ENCODE measurements at regions not wholly inside any gene's neighbourhood (a gene's known extent, or its start where the extent isn't known, plus 50 kb on each side); places are given as distances from the start of the nearest gene placed in this dataset.

DNA sequence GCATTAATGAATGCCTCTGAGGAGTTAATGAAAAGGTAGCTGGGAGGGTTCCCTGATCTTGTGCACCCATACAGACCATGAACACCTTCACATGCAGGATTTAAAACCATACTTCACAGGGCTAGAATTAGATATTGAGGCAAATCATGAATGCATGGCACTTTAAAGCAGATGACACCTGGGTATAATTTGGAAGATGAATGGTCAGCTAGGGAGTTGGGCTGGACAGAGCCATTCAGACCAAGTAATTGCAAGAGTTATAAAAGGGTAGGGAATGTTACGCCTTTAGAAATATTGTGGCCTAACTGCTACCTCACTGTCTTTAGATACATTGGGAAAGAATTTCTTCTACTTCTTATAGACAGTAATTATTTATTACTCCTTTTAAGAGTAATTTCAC is 89.1 kb upstream of the ZNF827 start:
- H2BK5ac ChIP-seq (ENCODE audit: low read depth, low read length) = no peak overlapping the region
- DNase-seq (ENCODE audit: low read depth in 1 of 2, low spot score in 2 of 2) (no peak), FAIRE-seq (no peak)
- H3K9ac ChIP-seq (replicated peaks in 1 of 4; ENCODE audit: extremely low read depth in 1 of 4, low read depth in 3 of 4, low read length in 3 of 4) = no peak overlapping the region
- CTCF ChIA-PET (ENCODE audit: partially characterized antibody) = interaction anchor here (0.6 kb wide), 1 partner anchor 67 kb away, joined by 3 read pairs; no protein-coding TSS in a partner anchor
- no peak overlapping the region for H3K4ac ChIP-seq (replicated peaks; ENCODE audit: insufficient read length, low read depth, low read length)
- no peaks in the 10 kb centered on the region; the same call in 1 of the 2 replicates for H3K23me2 ChIP-seq (ENCODE audit: low read depth, low read length)
- POLR2A ChIA-PET (ENCODE audit: partially characterized antibody) = no interaction called here
- peaks cover 0 to 6% (median 2%) of the 10 kb centered on the region in 4 experiments; a peak in 4 of 7 replicates for H3K4me1 ChIP-seq (replicated peaks in 1 of 4; ENCODE audit: control insufficient read depth in 3 of 4, insufficient read depth in 4 of 4, low read length in 3 of 4)
- H3K18ac ChIP-seq (ENCODE audit: extremely low read depth, low read length) = no peak overlapping the region
- no peak overlapping the region for H3K56ac ChIP-seq (replicated peaks; ENCODE audit: insufficient read length, low read depth, low read length)
- H3K36me3 ChIP-seq (ENCODE audit: control insufficient read depth in 2 of 4, insufficient read depth in 4 of 4, low read length in 3 of 4) = no peaks in the 10 kb centered on the region; a peak in 1 of 8 replicates
- no peaks in the 10 kb centered on the region for H3K27me3 ChIP-seq (replicated peaks in 1 of 4; ENCODE audit: control insufficient read depth in 3 of 4, extremely low read depth in 1 of 4, insufficient read depth in 3 of 4, low read length in 3 of 4)
- H3K79me1 ChIP-seq (ENCODE audit: low read depth, low read length) = no peaks in the 10 kb centered on the region
- H2BK120ac ChIP-seq (replicated peaks; ENCODE audit: low read depth, low read length) = no peak overlapping the region
- no peak overlapping the region for H4K8ac ChIP-seq (ENCODE audit: extremely low read depth, insufficient read depth, low read length)
- H2BK12ac ChIP-seq (ENCODE audit: low read depth, low read length) = no peak overlapping the region
- H2BK15ac ChIP-seq (ENCODE audit: low read length) = no peak overlapping the region
- H3K4me3 ChIP-seq (ENCODE audit: extremely low read depth in 1 of 4, insufficient read depth in 2 of 4, low read depth in 3 of 4, low read length in 4 of 4) = no peak overlapping the region
- no peaks in the 10 kb centered on the region for H3K79me2 ChIP-seq (ENCODE audit: control insufficient read depth in 1 of 2, insufficient read depth in 2 of 2, low read length in 2 of 2)
- no peak overlapping the region for H3K4me2 ChIP-seq (ENCODE audit: insufficient read depth in 1 of 2, low read depth in 2 of 2, low read length in 2 of 2)
- no peak overlapping the region for H3K14ac ChIP-seq (ENCODE audit: insufficient read length)
- no peak overlapping the region for H4K5ac ChIP-seq (ENCODE audit: insufficient read length, low read depth, low read length)
- no peak overlapping the region for H4K91ac ChIP-seq (replicated peaks; ENCODE audit: insufficient read length, low read length)
- 90% methylated on average over 1 of the region's 1 CpG; no CpG with 5 or more reads in 1 of the 2 experiments for WGBS, 2 experiments (ENCODE audit: extremely low coverage in 1 of 2, insufficient coverage in 1 of 2, insufficient read length in 1 of 2, insufficient replicate concordance in 2 of 2, low coverage in 1 of 2, low lambda C conversion rate in 2 of 2, missing lambda C conversion rate in 1 of 2)
- no peaks in the 10 kb centered on the region for H4K20me1 ChIP-seq (replicated peaks in 1 of 2; ENCODE audit: control insufficient read depth in 1 of 2, insufficient read depth in 2 of 2, low read length in 2 of 2)
- H3K9me3 ChIP-seq (ENCODE audit: insufficient read depth in 2 of 2, low read depth in 1 of 2, low read length in 1 of 2) = no peaks in the 10 kb centered on the region
- no peak overlapping the region for H2BK20ac ChIP-seq (ENCODE audit: low read length)
- H3K23ac ChIP-seq (ENCODE audit: insufficient read length) = no peak overlapping the region
- no peak overlapping the region for H2AK5ac ChIP-seq (ENCODE audit: low read depth, low read length)
- no peak overlapping the region for H2AFZ ChIP-seq (ENCODE audit: low read length)
- H3K27ac ChIP-seq (ENCODE audit: low read depth, low read length) = no peak overlapping the region
- TF ChIP-seq SIRT6 (IDR thresholded peaks at IDR 0.05; ENCODE audit: low read length) (no peak), GABPA (IDR thresholded peaks at IDR 0.05; ENCODE audit: borderline replicate concordance, insufficient read depth, low read length) (no peak), SIN3A (conservative IDR thresholded peaks at IDR 0.05 in 1 of 2, IDR thresholded peaks at IDR 0.05 in 1 of 2; ENCODE audit: low read depth in 1 of 2, low read length in 2 of 2) (no peak), CHD1 (IDR thresholded peaks at IDR 0.05; ENCODE audit: low read depth, low read length) (no peak), POLR2AphosphoS5 (IDR thresholded peaks at IDR 0.05; ENCODE audit: low read depth, low read length) (no peak), ASH2L (IDR thresholded peaks at IDR 0.05; ENCODE audit: low read length) (no peak), PHF8 (conservative IDR thresholded peaks at IDR 0.05; ENCODE audit: low read depth, low read length) (no peak), EP300 (IDR thresholded peaks at IDR 0.05; ENCODE audit: borderline replicate concordance in 1 of 2, low read depth in 2 of 2, low read length in 2 of 2) (no peak), POU5F1 (IDR thresholded peaks at IDR 0.05; ENCODE audit: low read depth, low read length) (no peak), TAF1 (IDR thresholded peaks at IDR 0.05; ENCODE audit: low read depth, low read length) (no peak), RBBP5 (IDR thresholded peaks at IDR 0.05; ENCODE audit: borderline replicate concordance, low read depth, low read length) (no peak)
- TF ChIP-seq, protein P1, sequence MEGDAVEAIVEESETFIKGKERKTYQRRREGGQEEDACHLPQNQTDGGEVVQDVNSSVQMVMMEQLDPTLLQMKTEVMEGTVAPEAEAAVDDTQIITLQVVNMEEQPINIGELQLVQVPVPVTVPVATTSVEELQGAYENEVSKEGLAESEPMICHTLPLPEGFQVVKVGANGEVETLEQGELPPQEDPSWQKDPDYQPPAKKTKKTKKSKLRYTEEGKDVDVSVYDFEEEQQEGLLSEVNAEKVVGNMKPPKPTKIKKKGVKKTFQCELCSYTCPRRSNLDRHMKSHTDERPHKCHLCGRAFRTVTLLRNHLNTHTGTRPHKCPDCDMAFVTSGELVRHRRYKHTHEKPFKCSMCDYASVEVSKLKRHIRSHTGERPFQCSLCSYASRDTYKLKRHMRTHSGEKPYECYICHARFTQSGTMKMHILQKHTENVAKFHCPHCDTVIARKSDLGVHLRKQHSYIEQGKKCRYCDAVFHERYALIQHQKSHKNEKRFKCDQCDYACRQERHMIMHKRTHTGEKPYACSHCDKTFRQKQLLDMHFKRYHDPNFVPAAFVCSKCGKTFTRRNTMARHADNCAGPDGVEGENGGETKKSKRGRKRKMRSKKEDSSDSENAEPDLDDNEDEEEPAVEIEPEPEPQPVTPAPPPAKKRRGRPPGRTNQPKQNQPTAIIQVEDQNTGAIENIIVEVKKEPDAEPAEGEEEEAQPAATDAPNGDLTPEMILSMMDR (IDR thresholded peaks at IDR 0.05; ENCODE audit: control extremely low read depth in 1 of 3, insufficient read depth in 1 of 3, low read depth in 1 of 3, low read length in 3 of 3) = no peak

All from H1 (cell line).